GM12878 (cell line): ENCODE measurements at regions not wholly inside any gene's neighbourhood (a gene's known extent, or its start where the extent isn't known, plus 50 kb on each side); places are given as distances from the start of the nearest gene placed in this dataset.

ENCODE experiments used
- CTCF ChIP-seq, 3 experiments: IDR thresholded peaks in 2 of 3; conservative IDR thresholded peaks in 1 of 3; 2 replicates each; pipeline ENCODE4 v1.5.1; 2011; ENCODE audit warnings: low read depth in 3 of 3, low read length in 3 of 3, mild to moderate bottlenecking in 3 of 3, control low read depth in 2 of 3, moderate library complexity in 2 of 3, inconsistent platforms in 1 of 3, mixed read lengths in 1 of 3; ENCODE audit not compliant: control insufficient read depth in 2 of 3, insufficient read depth in 1 of 3; ENCODE audit errors: extremely low read depth in 1 of 3
- EP300 ChIP-seq, 2 experiments: fragments of 150-350 bp in 1 of 2; IDR thresholded peaks; 2 replicates each; pipeline ENCODE4 v1.6.1; 2011 to 2012; ENCODE audit warnings: low read depth in 2 of 2, low read length in 2 of 2, borderline replicate concordance in 1 of 2, improper control_type of control experiment in 1 of 2, inconsistent platforms in 1 of 2; ENCODE audit not compliant: control insufficient read depth in 1 of 2
- EZH2 ChIP-seq: IDR thresholded peaks from 2 replicates; pipeline ENCODE4 v1.6.1; 2012; ENCODE audit warnings: low read depth, mild to moderate bottlenecking, control low read depth, inconsistent platforms, low read length, borderline replicate concordance; ENCODE audit not compliant: control insufficient read depth
- JUND ChIP-seq: IDR thresholded peaks from 2 replicates; pipeline ENCODE4 v1.6.1; 2012; ENCODE audit warnings: low read depth, mild to moderate bottlenecking, low read length, improper control_type of control experiment, moderate library complexity
- POLR2A ChIP-seq: IDR thresholded peaks from 2 replicates; pipeline ENCODE4 v1.6.1; 2011; ENCODE audit warnings: low read depth, mild to moderate bottlenecking, low read length
- SMARCA5 ChIP-seq: fragments of 450-650 bp; IDR thresholded peaks from 2 replicates; pipeline ENCODE4 v1.6.1; 2017; ENCODE audit warnings: mild to moderate bottlenecking
- ZNF622 ChIP-seq: fragments of 450-650 bp; IDR thresholded peaks from 2 replicates; pipeline ENCODE4 v1.6.1; 2017; ENCODE audit warnings: mild to moderate bottlenecking, inconsistent platforms

- no peak for TF ChIP-seq JUND
- no peak for TF ChIP-seq EP300 (IDR thresholded peaks at IDR 0.05; ENCODE audit: borderline replicate concordance in 1 of 2, control insufficient read depth in 1 of 2, low read depth in 2 of 2, low read length in 2 of 2)
- no peak for TF ChIP-seq CTCF (IDR thresholded peaks at IDR 0.05 in 2 of 3, conservative IDR thresholded peaks at IDR 0.05 in 1 of 3; ENCODE audit: control insufficient read depth in 2 of 3, extremely low read depth in 1 of 3, insufficient read depth in 1 of 3, low read depth in 3 of 3, low read length in 3 of 3)
- TF ChIP-seq POLR2A = no peak
- TF ChIP-seq SMARCA5 = no peak
- no peak for TF ChIP-seq ZNF622
- no peak for TF ChIP-seq EZH2
Observed at GRCh38 chr1:177440821-177441220, 270.1 kb downstream of the BRINP2 start.
